ENCODE measurements at regions not wholly inside any gene's neighbourhood (a gene's known extent, or its start where the extent isn't known, plus 50 kb on each side); places are given as distances from the start of the nearest gene placed in this dataset.
"Not testable (repeated sequence)": the region's sequence is repeated elsewhere in the genome, so short reads cannot be mapped to it uniquely, and the experiment has no call there.

DNA sequence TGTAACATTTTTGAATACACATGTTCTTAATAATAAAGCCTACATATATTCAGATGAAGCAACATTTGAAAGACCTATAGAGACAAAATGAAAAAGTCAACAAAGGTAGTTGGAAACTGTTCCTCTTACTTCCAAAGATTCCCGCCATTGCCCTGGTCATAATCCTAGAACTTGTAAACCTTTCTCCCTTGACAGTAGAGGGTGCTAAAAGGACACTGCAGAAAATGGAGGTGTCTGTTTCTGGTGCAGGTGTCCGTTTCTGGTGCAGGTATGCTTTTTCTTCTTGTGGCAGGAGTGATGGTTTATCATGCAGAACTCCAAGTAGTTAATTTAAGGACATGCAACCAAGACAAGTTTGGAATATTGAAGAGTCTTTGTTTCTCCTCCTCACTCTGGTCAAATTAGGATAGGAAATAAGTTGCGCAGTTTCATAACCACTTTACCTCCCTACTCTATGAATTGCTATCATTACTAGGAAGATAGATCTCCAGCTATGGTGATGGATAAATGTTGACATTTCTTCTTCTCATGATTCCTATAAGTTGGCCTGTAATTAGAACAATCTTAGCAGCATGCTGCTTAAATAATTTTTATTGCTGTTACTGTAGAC is 56.0 kb upstream of the FAM174A start:
- DNase-seq (ENCODE audit: low read depth in 2 of 2): no peak

DNA sequence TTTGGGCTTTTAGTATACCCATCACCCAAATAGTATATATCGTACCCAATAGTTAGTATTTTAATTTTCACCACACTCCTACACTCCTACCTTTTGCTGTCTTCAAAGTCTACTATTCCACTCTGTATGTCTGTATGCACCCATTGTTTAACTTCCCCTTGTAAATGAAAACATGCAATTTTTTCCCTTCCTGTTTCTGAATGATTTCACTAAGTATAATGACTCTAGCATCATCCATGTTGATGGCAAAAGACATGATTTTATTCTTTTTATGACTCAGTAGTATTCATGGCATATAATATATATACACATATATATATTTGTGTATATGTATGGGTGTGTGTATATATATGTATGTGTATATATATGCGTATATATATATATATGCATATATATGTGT is 63.1 kb upstream of the FAM174A start:
- no peak for DNase-seq (ENCODE audit: low read depth in 2 of 2)

DNA sequence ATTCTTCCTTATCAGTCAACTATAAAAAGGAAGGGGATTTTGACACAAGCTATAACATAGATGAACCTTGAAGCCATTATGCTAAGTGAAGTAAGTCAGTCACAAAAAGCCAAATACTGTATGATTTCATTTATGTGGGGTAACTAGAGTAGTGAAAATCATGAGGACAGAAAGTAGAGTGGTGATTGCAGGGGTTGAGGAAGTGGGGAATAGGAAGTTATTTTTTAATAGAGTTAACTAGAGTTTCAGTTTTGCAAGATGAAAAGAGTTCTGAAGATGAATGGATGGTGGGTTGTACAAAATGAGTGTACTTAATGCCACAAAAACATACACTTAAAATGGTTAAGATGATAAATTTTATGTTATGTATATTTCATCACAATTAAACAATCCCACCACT is 65.4 kb upstream of the FAM174A start:
- no peak for DNase-seq (ENCODE audit: low read depth in 2 of 2)

DNA sequence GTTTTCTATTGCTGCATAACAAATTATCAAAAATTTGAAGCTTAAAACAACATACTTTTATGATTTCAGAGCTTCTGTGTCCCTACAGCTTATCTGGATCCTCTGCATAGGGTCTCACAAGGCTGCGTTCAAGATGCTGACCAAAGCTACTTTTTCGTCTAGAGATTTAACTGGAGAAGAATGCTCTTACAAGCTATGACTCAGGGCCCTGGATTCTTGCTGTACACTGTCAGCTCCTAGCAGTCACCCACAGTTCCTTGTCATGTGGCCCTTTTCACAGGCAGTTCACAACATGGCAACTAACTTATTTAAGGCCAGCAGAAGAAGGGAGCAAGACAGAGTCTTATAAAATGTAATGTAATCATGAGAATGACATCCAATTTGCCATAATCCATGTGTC is 70.8 kb upstream of the FAM174A start:
- no peak for DNase-seq (ENCODE audit: low read depth in 2 of 2)

DNA sequence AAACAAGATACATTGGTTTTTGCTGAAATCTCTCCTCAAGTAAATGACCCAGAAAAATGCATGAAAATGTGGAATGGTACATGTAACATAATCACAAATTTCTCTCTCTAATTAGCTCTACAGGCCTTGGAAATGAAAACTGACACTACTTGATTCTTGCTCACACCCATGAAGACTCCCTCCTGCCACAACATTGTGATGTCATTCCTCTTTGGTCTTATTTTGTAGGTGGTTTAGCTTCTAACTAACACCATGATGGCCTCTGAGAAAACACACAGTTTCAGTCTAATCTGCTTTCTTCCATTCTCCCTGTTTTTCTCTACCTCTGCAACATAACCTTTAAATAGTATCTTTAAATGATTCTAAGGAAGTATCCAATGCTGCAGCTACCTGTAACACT is 78.6 kb upstream of the FAM174A start:
- no peak for DNase-seq (ENCODE audit: low read depth in 2 of 2)

DNA sequence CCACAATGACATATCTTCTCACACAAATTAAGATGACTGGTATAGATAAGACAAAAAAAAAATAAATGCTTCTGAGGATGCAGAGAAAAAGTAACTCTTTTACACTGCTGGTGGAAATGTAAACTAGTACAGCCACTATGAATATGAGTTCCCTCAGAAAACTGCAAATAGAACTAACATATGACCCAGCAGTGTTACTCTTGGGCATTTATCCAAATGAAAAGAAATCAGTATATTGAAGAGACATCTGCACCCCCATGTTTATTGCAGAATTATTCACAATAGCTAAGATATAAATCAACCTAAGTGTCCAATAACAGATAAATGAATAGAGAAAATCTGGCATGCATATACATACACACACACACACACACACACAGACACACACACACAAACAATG is 83.0 kb upstream of the FAM174A start:
- DNase-seq (ENCODE audit: low read depth in 2 of 2): no peak

DNA sequence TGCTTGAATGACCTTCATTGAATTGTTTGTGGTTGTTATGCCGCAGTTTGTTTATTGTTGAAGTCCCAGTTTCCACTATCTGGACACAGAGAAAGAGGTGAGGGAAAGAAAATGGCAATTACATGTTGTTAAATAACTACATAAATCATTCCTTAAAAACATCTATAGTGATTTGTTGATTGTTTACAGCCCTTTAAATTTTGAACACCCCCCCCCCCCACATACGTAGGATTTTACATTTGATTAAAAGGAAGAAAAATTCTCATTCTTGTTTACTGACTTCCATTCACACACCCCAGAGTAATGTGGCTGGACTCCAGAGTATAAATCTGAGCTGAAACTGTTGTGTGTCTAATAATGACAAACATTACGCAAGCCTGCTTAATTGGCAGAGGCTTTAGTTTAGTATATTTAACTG is 87.1 kb upstream of the FAM174A start:
- DNase-seq (ENCODE audit: low read depth in 2 of 2): no peak

DNA sequence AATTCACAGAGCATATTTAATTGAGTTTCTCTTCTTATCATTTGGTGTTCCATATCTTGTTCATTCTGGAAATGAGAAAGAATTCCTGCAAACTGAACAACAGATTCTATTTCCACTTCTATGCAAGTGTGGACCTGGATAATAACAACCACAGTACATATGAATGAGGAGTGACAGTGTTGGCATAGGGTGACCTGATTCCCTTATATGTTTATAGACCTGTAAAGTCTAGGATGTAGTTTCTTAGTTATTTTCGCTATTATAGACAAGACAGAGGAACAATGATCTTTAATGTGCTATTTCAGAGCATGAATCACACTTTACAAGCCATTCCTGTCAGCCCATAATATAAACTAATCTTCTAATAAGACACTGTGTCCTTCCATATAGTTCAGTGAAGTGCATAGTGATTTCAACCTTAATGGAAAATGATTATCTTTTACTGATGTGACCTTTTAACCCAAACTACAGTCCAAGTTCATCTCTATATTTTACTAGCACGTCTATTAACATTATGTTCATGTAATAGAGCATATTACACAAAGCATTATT is 88.2 kb upstream of the FAM174A start:
- no peak for DNase-seq (ENCODE audit: low read depth in 2 of 2)

DNA sequence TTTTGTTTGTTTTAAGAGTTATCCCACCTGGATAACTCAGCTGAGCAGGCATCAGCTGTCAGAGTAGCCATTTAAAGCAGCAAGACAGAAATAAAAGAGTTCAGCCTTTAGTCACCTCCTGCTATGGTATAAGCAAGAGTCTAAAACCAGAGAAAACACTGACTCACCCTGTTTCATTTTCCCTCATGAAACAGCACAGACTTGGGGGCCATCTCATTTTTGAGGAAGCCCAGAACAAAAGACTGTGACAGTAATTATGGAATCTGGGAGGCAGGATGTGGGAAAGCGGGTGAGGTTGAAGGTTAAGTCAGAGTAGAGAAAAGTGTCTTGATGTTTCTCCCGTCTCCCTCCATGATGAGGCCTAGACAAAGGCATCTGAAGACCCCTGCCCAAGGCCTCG is 90.2 kb upstream of the FAM174A start:
- DNase-seq (ENCODE audit: low read depth in 2 of 2): no peak

DNA sequence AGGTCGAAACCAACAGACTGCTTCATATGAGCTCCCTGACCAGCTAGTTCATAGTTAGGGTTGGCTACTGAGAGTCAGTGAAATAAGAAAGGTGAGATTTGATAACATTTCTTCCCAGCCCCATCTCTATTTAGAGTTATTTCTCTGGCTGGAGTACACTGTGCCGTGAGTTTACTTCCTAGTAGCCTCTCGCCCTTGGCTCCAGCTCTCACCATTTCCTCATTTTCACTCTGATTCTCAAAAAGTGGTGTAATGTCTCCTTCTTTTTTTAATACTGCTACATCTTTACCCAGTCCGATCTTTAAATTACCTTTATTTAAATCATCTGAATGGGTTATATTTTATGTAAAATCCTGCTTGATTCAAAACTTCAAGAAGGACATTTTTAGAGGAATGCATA is 100.4 kb upstream of the FAM174A start:
- DNase-seq (ENCODE audit: low read depth in 2 of 2): no peak

DNA sequence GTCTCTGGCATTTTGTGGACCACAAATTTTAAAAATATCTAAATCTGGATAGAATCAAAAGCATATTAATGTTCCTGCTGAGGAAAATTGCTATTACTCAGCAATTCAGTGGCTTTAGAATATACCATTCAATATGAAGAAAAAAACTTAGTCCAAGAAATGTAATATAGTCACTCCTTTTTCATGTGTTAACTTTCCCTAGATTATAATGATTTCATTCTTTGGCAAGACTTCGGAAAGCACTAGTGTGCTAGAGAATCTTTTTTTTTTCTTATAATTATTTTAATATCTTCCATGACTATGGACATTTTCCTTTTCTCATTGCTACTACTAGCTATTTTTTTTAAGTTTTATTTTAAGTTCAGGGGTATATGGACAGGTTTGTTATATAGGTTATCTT is 102.4 kb upstream of the FAM174A start:
- DNase-seq (ENCODE audit: low read depth in 2 of 2): no peak

DNA sequence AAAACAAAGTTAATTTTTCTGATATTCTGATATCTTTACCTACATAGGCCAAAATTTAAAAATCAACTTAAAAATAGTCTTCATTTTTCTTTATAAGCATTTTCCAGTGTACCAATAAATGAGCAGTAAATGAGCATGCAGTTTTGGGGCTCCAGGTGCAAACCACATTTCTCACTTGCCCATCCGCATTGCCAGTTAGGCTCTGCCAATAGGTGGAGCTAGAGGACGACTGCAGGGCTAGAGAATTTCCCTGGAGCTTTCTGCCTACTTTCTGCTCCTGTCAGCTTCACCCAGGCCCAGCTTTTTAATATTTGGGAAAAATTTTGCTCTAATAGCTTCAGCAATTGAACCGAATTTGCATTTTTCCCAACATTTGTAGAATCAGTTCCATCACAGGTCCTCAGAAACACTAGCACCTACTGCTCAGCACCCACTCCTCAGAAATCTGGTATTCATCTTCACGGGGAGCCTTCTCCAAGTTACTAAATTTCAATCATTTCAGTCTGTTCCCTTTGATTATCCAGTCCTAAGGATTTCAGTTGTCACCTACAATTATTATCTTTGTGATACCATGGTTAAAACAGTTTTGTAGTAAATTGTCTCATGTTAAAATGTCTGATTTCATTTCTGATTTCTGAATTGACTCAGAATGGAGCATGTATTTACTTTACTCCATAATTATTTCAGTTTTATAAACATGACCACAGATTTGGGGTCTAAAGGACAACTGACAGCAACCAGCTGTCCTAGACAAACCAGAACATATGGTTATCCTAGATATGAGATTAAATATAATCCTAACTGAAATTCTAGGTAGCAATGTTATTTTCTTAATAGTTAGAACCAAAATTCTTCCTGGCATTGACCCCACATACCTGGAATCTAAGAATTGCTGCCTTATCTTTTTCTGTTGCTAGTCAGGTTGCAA is 104.6 kb upstream of the FAM174A start:
- no peak for DNase-seq (ENCODE audit: low read depth in 2 of 2)

DNA sequence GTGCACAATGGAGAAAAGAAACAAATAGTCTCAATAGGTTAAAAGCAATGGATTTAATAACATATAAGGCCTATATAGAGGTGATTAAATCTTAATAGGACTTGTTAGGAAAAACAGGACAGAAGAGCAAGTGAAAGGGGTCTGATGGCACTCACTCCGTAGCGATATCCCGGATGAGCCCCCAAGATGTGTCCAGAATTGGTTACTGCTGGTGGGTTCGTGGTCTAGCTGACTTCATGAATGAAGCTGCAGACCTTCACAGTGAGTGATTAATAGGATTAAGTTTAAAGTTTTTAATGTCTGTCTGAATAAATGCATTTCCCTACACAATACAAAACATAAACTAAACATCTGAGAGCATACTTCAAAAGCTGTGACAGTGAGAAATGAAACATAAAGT is 110.4 kb upstream of the FAM174A start:
- no peak for DNase-seq (ENCODE audit: low read depth in 2 of 2)

DNA sequence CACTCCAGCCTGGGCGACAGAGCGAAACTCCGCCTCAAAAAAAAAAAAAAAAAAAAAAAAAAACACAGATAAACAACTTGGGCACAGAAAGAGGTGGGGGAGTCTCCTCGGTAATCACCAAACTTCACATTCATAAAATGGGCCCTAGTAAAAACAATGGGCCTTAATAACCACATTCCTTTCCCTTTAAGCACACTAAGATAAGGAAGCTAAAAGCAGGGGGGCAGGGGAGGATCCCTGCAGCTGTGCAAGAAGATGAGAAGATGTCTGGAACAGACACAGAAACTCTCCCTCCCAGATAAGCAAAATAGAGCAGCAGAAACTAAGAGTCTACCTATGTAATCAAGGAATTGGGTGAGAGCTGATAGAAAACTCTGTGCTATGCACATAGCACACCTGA is 111.2 kb upstream of the FAM174A start:
- no peak for DNase-seq (ENCODE audit: low read depth in 2 of 2)

DNA sequence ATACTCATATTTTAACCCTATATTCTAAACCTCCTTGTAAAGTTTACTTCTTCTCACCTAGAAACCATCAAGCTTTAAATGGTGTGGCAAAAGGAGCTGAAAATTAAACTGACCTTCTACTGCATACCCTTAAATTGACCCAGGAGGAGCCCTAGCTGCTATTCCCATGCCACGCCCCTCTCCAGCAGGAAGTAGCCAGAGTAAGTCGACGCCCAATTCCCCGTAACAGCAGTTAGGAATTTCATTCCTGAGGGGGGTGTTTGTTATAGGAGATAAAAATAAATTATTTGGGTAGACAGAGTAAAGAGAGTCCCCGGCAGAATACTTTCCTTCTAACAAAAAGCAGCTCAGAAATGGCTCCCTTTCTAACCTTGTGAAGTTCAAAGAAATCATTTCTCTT is 111.8 kb upstream of the FAM174A start:
- DNase-seq (ENCODE audit: low read depth in 2 of 2): no peak

DNA sequence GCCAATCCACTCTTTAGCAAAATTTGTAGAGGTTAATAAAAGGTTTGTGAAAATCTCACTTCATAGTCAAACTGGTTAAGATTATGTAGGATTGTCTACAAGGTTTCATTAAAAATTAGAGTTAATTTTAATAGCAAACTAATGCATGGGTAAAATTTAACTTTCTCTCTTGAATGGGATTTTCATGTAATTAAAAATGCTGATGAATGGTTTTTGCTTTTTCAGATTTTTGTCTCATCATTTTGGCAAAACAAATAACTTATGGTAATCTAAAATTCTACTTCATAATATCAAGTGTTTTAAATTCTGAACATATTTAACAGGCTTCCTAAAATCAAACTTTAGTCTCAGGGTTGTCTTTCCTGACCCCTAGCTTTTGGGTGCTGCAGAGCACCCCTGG is 113.8 kb upstream of the FAM174A start:
- DNase-seq (ENCODE audit: low read depth in 2 of 2): no peak

DNA sequence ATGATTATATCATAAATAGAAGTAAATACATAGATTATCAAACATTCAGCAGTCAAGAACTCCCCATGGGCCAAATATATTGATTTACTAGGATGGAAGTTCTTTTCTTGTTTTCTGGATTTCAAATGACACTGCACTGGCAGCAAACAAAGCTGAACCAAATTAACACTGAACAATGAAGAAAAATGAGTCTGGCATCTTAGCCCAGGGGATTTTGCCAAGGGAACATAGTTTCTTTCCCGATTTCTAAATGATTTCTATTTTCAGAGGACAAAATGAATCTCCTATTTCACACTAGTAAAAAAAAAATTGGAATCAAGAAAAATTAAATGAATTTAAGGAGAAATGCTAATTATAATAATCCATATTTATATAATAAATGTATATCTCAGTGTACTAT is 116.9 kb upstream of the FAM174A start:
- DNase-seq (ENCODE audit: low read depth in 2 of 2): no peak

DNA sequence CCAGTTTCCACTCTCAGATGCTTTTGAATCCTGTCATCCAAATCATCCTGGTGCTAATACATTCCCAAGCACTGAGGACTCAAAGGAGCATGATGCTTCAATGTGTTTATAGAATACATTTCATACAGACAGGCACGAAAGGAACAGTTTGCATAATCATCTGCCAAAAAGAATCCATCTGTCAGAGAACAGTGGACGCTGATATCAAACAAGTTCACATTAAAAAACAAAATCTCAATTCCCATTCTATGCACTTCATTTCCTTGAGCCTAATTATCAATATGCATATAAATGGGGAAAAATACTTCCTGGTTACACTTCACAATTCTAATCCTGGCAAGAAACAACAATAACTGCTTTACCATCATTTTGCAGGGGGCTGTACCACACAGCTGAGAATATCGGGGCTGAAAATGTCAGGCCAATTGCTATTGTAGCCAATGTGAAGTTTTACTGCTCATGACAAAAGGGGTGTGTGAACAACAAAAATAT is 125.5 kb upstream of the FAM174A start:
- DNase-seq (ENCODE audit: low read depth in 2 of 2): no peak

DNA sequence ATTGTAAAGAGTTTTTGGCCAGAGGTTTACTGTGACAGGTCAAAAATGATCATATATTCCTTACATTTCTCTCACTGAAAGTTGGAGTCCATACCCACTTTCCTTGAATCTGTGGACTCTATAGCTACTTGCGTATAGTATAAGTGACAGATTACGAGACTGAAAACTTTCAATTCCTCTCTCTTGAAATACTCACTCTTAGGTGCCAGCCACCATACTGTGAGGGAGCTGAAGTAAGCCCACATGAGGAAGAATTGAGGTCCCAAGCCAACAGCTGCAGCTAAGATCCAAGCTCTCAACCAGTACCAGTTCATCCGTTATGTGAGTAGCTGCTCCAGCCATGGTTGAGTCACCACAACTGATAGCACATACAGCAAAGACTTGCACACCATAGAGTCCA is 128.1 kb upstream of the FAM174A start:
- no peak for DNase-seq (ENCODE audit: low read depth in 2 of 2)

DNA sequence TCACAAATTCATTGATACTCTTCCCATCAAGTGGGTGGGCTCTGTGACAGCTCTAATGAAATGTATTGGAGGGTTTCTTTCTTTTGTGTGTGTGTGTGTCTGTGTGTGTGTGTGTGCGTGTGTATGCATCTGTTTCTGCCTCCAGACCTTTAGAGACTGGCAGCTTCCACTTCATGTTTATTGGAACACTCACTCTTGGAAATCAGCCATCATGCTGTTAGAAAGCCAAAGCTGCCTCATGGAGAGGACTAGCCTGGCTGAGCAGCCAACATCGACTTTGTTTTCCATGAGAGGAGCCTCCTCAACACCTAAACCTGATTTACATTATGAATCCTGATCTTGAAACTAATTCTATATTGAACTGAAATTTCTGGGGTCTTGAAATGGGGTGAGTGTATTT is 128.5 kb upstream of the FAM174A start:
- DNase-seq (ENCODE audit: low read depth in 2 of 2): no peak

DNA sequence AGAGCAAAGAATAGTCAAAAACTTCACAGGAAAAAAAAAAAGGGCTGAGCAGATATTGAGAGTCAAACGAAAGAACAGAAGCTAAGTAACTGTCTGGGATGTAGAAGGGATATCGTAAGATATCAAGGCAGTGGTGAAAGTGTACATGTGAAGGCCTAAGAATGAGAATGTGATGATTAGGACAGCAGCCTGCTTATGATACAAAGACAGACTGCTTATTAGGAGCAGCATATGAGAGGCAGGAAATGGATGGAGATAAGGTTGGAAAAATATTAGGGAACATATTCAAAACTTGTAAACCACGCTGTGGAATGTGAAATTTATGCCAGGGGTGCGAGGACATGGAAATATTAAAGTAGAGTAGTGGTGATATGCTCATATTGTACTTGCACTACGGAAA is 133.1 kb upstream of the FAM174A start:
- no peak for DNase-seq (ENCODE audit: low read depth in 2 of 2)

DNA sequence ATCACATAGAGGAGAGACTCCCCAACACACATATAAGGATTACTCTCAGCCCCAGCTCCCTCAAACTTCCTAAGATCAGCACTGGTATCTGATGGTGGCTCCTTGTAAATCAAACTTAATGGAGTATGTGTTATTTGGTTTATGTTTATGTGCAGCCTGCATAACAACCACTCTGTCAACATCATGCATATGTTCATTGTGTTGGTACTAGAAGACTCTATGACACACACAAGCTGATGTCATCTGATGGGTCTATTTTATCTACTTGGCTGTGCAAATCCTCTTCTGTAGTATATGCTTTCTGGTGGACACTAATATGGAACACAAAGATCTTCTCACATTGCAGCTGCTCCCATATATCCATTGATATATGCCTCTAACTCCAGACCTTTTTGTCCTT is 134.0 kb upstream of the FAM174A start:
- no peak for DNase-seq (ENCODE audit: low read depth in 2 of 2)

DNA sequence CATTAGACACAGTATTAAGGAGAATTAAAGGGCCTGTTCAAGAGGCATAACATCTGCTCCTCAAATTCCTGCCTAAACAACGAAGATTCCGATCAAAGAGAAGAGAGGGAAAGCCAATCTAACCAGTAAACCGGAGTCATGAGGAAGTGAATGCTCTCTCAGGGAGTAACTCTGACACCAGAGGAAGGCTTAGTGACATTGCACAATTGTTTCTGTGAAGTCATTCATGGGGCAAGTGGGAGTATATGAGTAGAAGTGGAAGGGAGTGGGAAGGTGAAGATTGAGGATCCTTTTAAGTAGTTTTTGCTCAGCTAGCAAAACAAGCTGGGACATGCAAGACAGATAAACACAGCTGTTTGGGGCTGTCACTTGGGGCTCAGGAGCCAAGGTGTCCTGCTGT is 136.4 kb upstream of the FAM174A start:
- not testable (repeated sequence) for DNase-seq (ENCODE audit: low read depth in 2 of 2)

All from stimulated activated CD8-positive, alpha-beta memory T cell treated with anti-CD3 and anti-CD28 coated beads, Interleukin-15, amount 100 ng/mL, for 4 hours (primary cell).